Occipital lobe (tissue), 1 donor: ENCODE measurements at regions not wholly inside any gene's neighbourhood (a gene's known extent, or its start where the extent isn't known, plus 50 kb on each side); places are given as distances from the start of the nearest gene placed in this dataset.
"Not testable (repeated sequence)": the region's sequence is repeated elsewhere in the genome, so short reads cannot be mapped to it uniquely, and the experiment has no call there.

Experiments used
- DNase-seq: peaks from one replicate; lab custom pipeline; 2025; lab: John Stamatoyannopoulos, UW

DNA sequence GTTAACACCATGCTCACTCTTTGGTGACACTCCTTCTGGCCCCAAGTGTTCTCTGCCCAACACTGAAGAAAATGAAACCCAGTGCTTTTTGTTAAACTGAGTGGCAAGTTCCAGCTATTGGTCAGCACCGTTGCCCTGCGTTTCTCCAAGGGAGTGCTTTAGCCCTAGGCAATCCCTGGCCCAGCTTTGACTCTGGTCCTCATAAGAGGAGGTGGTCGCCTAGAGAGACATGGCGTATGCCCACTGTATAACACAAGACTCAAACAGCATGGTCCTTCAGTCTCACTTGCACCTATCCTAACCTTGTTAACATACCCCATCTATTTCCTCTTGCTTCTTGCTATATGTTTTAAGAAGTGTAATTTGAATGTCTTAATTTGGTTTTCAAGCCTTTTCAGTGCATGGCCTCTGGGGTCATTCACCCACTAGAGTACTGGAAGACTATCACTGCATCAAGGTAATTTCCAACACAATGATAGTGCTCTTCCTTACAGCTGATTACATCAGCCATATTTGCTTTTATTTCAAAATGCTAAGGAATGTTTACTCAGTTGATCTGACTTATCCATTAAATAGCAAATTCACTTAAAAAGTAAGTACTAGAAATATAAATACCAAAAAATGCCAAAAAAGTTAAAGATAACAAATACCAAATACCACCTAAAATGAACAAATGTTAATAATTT lies 190.5 kb upstream of the SOX21 start:
- DNase-seq = no peak

DNA sequence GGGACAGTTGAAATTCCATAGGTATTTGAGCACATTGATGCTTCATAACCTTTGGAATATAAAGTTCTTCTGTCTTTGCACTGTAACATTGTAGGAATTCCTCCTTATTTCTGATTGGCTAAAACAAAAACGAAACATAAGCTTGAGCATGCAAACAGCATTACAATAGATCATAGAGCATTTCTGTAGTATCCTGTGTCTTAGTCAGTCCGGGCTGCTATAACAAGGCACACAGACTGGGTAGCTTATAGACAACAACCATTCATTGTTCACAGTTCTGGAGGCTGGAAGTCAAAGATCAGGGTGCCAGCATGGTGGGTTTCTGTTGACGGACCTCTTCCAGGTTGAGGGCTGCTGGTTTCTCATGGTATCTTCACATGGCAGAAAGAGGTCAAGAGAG lies 188.7 kb upstream of the SOX21 start:
- no peak for DNase-seq

DNA sequence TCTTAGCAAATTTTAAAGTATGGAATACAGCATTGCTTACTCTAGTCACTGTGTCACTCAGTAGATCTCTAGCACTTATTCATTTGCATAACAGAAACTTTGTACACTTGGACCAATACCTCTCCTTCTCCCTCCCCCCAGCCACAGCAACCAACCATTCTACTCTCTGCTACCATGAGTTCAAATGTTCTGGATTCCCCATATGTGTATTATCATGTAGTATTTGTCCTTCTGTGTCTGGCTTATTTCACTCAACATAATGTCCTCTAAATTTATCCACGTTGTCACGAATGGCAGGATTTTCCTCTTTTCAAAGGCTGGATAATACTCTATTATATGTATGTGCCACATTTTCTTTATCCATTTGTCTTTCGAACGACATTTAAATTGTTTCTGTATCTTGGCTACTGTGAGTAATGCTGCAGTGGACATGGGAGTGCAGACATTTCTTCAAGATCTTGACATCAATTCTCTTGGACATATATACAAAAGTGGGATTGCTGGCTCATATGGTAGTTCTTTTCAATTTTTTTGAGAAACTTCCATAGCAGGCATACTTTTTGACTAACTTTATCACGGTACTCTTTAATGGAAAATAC lies 184.5 kb upstream of the SOX21 start:
- no peak for DNase-seq

DNA sequence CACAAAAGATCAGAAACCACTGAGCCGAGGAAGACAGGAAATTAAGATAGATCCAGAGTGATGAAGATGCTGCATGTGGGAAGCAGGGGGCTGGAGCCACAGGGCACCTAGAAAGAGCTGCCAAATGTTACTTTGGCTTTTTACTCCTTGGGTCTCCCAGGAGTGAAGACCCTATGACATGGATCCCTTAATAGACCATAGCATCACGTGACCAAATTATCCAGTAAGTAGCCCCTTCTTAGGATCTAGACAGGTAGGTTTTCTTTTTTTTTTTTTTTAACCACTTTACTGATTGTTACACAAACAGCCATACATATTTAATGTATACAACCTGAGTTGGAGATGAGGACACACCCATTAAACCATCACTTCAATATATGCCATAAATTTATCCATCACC lies 183.9 kb upstream of the SOX21 start:
- DNase-seq = no peak

DNA sequence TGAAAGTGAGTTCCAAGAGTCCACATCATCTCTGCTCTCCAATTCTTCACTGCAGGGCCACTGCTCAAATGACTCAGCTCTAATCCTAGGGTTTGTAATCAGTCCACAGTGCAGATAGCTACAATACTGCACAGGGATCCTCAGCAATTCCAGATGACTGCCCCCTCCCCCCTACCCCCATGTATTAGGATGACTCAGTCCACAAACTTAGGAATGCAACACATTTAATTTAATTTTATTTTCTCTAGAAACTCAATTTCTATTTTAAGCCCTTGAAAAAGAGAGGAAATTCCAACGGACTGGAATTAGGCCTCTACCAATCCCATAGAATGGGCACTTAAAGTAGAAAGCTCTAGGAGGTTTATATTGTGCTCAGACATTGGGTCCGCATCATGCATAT lies 173.8 kb upstream of the SOX21 start:
- no peak for DNase-seq

DNA sequence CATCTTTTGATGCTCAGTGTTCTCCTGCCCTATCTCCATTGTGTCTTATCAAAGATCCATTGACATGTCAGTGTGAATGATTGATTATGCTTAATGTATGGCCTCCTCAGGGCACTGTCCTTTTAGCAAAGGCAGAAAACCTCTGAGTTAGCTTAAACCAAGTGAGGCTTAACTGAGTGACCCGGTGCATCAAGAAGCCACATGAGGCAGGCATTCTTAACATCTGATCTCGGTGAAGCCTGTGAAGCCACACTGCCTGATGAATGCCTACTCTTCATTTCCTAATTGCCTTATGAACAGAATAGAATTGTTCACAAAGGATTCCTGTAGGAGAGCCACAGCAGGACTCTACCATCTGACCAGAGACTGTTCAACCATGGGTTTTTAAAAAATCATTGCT lies 168.1 kb upstream of the SOX21 start:
- no peak for DNase-seq

DNA sequence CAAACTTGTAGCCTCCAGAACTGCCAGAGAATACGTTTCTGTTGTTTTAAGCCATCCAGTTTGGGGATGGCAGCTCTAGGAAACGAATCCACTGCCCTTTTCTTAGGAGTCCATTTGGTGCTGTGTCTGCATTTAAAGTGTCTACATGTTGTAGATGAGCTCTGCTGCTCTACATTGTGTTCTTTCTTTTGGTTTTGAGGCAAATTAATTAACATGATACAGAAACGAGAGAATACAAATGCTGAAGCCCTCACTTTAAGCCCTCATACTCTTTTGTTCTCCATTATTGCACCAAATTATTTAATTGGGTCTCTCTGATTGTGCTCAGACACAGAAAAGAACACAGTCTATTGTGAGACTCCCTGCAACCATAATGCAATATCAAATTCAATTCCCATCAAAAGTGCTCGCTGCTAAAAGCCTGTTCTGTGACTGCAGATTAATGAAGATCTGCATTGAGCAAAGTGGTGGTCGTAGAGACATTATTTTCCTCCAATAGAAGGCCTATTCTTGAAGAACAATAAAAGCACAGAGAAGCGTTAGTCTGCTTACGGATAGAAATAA lies 166.3 kb upstream of the SOX21 start:
- no peak for DNase-seq

DNA sequence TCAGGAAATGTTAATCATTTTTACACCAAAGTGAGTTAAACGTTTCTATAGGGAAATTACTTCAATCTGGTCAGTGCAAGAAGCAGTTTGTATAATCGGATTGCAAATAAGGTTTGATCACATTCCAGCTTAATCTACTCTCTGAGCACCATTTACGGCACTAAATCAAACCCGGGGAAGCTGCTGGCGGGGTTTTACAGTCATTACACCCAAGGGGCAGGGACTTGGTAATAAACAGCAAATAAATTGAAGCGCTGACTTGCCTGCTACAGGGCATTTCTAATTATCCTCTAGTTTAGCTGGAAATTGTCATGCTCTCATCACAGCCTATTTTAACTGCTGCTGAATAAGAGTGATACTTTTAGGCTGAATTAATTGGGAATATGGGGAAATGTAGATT lies 152.1 kb upstream of the SOX21 start:
- DNase-seq = no peak

DNA sequence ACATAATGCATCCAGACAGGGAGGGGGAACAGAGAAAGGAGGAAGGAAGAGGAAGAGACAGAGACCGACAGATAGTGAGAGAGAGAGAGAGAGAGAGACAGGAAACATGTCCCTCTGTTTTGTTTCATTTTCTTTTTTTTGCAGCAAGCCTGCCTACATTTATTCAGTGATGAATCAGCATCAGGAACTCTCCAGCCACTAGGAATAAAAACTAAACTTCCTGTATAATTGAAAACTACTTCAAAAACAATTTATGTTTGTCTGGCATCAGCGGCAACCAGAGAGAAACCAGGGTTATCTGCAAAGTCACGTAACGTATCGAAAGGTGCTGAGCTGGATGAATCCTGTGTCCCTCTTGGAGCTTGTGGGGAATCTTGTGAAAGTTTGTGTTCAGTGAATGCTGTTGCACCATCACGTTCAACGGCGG lies 148.6 kb upstream of the SOX21 start:
- DNase-seq = no peak

DNA sequence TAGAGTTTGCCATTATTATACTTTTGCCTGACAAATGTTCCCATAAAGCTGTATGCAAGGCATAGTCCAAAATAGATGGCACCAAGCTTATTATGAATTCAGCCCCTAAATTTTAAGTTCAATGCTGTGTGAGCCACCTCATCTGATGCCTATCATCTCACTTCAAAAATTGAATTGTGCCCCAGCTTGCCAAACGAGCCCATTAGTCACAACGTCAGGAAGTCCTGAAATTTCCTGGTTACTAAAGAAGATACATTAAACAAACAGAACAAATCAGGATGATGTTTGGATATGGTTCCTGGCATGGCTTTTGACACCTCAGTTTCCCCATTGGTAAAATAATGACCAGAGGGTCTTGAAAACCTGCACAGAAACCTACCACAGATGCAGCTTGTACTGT lies 147.5 kb upstream of the SOX21 start:
- no peak for DNase-seq

DNA sequence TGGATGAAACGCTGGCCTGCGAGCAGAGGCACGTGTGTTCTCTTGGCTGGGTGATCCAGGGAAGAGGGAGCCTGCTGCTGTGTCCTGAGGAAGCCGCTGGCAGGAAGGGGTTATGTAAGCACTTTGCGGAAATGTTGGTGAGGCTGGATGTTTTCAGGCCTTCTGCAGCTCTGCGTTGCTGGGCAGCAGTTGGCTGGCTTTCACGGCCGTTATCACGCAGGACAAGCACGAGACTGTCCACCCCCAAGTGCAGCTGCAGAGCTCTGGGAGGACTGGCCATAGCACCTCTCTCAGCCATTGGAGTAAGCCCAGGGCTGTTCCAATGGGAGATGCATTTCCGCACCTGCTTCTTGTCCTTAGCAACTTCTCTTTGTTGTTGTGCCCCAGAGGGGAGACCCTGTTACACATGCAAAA lies 146.9 kb upstream of the SOX21 start:
- peak; percentile 48 for DNase-seq

DNA sequence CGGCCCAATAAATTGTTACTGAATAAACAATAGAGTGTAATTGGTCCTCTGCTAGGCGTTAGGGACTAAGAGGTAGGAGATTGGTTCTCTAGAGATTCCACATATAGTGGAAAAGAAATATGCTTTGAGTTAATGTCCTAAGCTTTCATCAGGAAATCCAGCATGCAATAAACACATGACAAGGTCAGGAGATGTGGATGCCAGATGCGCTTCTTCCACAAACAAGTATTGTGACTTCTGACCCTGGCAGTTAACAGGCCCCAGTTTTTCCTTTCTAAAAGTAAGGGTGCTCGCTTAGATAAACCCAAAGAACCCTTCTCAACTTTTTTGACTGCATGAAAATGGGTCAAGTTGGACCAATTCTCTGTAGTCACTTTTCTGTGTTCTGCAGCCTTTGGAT lies 146.5 kb upstream of the SOX21 start:
- no peak for DNase-seq

DNA sequence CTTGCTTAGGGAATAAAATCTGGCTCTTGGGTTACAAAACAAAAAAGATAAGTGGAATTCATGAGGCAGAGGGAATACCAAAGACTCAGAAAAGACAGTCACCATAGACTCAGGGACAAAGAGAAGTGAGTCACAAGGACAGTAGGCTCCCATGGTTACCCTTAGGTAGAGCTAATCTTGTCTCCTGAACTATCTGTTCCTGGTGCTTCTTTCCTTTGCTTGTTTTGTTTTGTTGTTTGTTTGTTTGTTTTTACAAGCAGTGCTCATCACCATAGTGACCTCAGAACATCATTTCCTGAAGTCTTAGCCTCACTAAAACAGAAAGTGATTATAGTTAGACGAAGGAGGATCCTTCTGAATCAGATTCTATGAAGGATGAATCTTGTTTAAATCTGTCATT lies 142.3 kb upstream of the SOX21 start:
- DNase-seq = no peak

DNA sequence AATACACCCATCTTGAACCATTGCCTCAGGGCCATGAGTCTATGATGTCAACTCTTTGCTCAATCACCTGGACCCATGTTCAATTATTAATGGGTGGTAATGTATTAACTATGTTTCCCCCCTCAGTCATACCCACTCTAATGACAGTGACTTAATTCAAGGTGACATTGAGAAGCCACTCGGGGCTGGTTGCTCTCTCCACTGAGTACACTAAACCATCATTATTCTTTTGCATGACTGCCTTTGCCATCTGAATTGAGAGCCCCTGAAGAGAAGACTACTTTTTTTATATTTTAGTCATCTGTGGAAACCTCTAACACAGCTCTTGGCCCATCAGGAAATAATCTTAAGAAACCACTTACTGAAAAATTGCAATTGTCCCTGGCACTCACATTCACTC lies 139.2 kb upstream of the SOX21 start:
- DNase-seq = no peak

DNA sequence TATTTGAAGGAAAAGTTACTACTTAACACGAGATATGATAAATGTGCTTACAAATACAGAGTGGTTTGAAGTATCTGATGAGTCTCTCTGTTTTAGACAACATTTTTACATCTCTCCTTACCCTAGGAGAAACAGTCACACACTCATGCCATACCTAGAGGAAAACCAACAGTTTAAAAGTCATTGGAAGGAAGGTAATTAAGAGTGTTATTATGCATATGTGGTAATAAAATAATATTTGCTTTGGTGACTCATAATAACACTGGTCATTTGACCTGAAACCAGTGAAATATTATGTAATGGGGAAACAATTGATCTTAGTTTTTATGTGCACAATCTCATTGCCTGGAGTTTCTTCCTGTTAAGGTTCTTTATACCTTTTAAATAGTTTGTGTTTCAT lies 136.9 kb upstream of the SOX21 start:
- no peak for DNase-seq

DNA sequence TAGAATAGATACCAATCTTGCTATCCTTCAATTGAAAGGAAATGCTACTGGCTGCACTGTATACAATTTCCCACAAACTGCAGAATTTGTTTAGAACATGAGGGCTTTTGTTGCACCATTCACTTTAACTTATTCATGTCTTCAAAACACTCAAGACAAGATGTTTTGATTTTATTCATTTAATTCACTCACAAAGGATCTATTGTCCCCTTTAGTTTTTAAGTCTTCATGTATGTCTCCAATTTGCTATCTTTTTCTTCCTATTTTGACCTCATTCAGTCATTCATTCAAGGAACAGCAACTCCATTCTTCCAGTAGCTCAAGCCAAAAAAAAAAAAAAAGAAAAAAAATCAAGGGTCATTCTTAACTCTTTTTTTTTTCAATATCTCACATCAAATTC lies 130.6 kb upstream of the SOX21 start:
- DNase-seq = no peak

DNA sequence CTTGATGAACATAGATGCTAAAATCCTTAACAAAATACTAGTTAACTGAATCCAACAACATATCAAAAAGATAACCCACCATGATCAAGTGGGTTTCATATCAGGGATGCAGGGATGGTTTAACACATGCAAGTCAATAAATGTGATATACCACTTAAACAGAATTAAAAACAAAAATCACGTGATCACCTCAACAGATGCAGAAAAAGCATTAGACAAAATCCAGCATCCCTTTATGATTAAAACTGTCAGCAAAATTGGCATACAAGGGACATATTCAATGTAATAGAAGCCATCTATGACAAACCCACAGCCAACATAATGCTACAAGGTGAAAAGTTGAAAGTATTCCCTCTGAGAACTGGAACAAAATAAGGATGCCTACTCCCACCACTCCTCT lies 124.7 kb upstream of the SOX21 start:
- DNase-seq = not testable (repeated sequence)

DNA sequence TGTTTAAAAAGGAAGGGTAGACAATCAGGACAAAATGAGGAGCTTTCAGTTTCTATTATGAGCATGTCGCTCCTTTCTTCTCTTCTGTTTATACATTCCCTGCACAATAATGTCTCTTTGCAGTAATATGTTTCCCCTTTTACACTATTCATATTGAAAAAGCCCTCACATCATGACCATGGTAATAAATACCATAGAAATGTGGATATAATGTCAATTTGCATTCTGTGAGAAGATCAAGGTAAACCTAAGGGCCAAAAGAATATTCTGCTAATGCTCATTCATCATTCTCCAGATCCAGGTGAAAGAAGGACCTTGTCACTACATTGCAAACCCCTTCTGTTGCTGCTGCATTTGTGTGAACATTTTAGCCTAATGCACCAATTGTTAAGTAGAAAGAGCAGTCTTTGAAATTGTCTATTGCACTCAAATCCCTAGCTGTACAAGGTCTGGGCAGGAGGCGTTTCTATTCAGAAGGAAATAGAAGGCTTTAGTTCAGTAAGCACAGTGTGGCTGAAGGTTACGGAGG lies 117.6 kb upstream of the SOX21 start:
- DNase-seq = no peak

DNA sequence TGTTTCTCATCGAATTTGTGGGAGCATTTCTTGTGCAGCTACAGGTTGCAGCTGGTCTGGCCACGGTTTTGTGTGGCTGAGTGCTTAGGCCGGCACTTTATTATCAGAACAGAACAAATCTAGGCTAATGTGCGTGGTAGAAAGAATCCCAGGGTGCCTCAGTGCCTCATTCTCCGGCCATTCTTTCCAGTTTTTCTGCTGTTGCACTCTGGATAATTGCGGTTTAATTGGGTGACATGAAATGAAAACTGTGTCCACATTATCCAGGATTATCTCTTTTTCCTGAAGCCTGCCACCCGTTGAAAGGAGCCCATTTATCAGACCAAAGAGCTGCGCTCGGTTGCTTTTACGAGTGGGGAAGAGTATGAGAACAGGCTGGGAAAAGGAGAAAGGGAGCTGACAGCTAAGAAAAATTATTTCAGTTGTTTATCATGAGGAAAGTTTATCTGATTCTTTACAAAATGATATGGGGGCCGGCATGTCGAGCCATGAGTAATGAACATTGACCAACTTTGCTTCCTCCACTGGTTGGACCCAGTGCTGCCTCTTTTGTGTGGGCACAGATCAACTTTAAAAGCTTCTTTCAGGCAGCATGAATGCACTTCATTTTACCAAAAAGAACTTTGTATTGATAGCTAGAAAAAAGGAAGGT lies 117.0 kb upstream of the SOX21 start:
- no peak for DNase-seq

DNA sequence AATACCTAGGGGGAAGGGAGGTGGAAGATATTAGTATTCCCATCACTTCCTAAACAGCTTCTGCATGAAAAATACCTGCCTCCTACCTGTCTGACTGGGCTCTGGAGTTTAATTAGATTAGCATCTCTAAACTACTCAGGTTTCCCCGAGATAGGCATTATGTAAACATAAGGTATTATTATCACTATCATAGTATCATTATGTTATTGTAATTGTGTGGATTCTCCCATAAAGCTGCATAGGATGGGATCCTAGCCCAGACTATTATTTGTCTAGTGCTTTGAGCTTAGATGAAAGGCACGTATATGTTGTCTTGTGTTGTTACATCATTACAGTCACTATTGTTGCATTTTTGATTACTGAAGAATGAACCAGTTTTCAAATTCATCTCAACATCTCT lies 115.2 kb upstream of the SOX21 start:
- no peak for DNase-seq

DNA sequence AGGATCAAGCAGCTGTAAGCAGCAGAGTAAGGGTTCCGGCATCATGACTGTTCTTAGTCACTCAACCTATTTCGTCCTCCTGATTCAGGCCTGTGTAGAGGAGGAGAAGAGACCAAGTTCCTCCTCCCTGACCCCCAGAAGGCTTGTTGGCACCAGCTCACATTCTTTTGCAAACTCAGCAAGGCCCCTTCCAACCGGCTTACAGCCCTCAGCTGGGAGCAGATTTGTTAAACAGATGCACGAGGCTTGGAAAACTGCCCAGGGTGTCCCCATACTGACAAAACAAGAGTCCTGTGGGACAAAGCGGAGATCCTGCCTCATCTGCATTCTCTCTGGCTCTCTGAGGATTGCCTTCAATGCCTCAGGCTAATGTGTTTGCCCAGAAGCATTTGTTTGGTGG lies 113.2 kb upstream of the SOX21 start:
- DNase-seq = peak; percentile 40

DNA sequence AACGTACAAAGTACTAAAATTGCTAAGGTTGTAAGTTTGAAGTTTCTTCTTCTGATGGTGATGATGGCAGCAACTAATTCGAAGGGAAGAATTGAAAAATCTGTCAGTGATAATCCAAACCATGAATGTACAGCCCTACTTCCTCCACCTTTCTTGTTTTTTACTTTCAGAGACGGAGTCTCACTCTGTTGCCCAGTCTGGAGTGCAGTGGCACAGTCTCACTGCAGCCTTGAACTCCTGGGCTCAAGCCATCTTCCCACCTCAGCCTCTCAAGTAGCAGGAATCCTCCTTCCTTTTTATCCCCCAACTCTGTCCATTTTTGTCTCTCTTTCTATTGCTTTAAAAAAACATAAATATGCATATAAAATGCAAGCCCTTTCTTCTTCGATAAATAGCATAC lies 112.3 kb upstream of the SOX21 start:
- DNase-seq = no peak

DNA sequence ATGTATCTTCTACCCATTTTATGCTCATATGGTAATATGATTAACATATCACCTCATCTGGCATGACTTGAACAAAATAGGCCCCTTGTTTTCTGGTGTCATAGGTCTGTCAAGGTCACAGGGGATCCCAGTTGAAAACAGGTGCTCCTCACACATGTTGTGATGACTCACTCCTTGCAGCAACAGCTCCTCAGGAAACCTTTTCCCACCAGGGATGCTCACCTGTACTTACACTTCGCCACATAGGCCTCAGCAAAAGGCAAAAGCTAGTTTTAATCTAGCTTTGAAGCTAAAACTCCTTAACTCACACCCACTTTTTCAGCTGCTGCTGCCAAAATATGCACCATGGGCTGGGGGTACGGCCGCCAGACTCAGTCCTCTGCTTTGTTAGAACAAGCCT lies 110.0 kb upstream of the SOX21 start:
- no peak for DNase-seq
